ENCODE measurements at regions not wholly inside any gene's neighbourhood (a gene's known extent, or its start where the extent isn't known, plus 50 kb on each side); places are given as distances from the start of the nearest gene placed in this dataset.

- H3K27me3 ChIP-seq (ENCODE audit: insufficient read depth, low read length), result no peaks in the 10 kb centered on the region
- Mint-ChIP-seq H3K4me3 (ENCODE audit: unreplicated experiment) (no peak overlapping the region), H3K9me3 (ENCODE audit: unreplicated experiment) (no peaks in the 10 kb centered on the region), H3K27me3 (ENCODE audit: low read depth, unreplicated experiment) (peaks cover 31% of the 10 kb centered on the region), H3K4me1 (ENCODE audit: low read depth, unreplicated experiment) (no peaks in the 10 kb centered on the region), H3K27ac (ENCODE audit: unreplicated experiment) (no peak overlapping the region), H3K36me3 (ENCODE audit: low read depth, unreplicated experiment) (no peaks in the 10 kb centered on the region)
- H4K20me1 ChIP-seq (ENCODE audit: insufficient read depth, low read length), result no peaks in the 10 kb centered on the region
- TF ChIP-seq CTCF (IDR thresholded peaks at IDR 0.05; ENCODE audit: insufficient read depth, low read depth, low read length) (no peak), EZH2 (IDR thresholded peaks at IDR 0.05; ENCODE audit: insufficient read depth, low read length) (no peak)
- DNase-seq (ENCODE audit: low read depth), result no peak
- no peak for FAIRE-seq
- H3K79me2 ChIP-seq (ENCODE audit: insufficient read depth, low read length), result no peaks in the 10 kb centered on the region
- no peak overlapping the region for H3K9ac ChIP-seq (ENCODE audit: low read length)
- H3K27ac ChIP-seq (ENCODE audit: low read depth, low read length), result no peak overlapping the region
- no peak overlapping the region for H3K4me3 ChIP-seq (ENCODE audit: insufficient read depth, low read depth, low read length)
- peaks cover 9% of the 10 kb centered on the region for H3K9me3 ChIP-seq (ENCODE audit: insufficient read depth, low read depth, low read length)
- no peaks in the 10 kb centered on the region for H3K36me3 ChIP-seq (ENCODE audit: insufficient read depth, low read length)
- H3K4me1 ChIP-seq (ENCODE audit: insufficient read depth, low read length), result no peaks in the 10 kb centered on the region
- no peak overlapping the region for H3K4me2 ChIP-seq (ENCODE audit: low read length)
- no peak overlapping the region for H2AFZ ChIP-seq (ENCODE audit: low read depth, low read length)
Observed at GRCh38 chr19:29320086-29320485, 107.1 kb upstream of the UQCRFS1 start.

GRCh38 chr19:29320618-29321017 is 107.7 kb upstream of the UQCRFS1 start:
- Histone ChIP-seq H3K27ac (ENCODE audit: low read depth, low read length) (no peak overlapping the region), H3K4me3 (ENCODE audit: insufficient read depth, low read depth, low read length) (no peak overlapping the region), H3K36me3 (ENCODE audit: insufficient read depth, low read length) (no peaks in the 10 kb centered on the region), H3K79me2 (ENCODE audit: insufficient read depth, low read length) (no peaks in the 10 kb centered on the region), H3K9ac (ENCODE audit: low read length) (no peak overlapping the region), H3K4me1 (ENCODE audit: insufficient read depth, low read length) (no peaks in the 10 kb centered on the region), H3K4me2 (ENCODE audit: low read length) (no peak overlapping the region), H3K9me3 (ENCODE audit: insufficient read depth, low read depth, low read length) (peaks cover 8% of the 10 kb centered on the region), H2AFZ (ENCODE audit: low read depth, low read length) (no peak overlapping the region), H4K20me1 (ENCODE audit: insufficient read depth, low read length) (no peaks in the 10 kb centered on the region), H3K27me3 (ENCODE audit: insufficient read depth, low read length) (no peaks in the 10 kb centered on the region)
- Mint-ChIP-seq H3K27me3 (ENCODE audit: low read depth, unreplicated experiment) (peaks cover 31% of the 10 kb centered on the region), H3K27ac (ENCODE audit: unreplicated experiment) (no peak overlapping the region), H3K9me3 (ENCODE audit: unreplicated experiment) (no peaks in the 10 kb centered on the region), H3K36me3 (ENCODE audit: low read depth, unreplicated experiment) (no peaks in the 10 kb centered on the region), H3K4me3 (ENCODE audit: unreplicated experiment) (no peak overlapping the region), H3K4me1 (ENCODE audit: low read depth, unreplicated experiment) (peaks cover under 1% of the 10 kb centered on the region)
- no peak for TF ChIP-seq CTCF (IDR thresholded peaks at IDR 0.05; ENCODE audit: insufficient read depth, low read depth, low read length)
- TF ChIP-seq EZH2 (IDR thresholded peaks at IDR 0.05; ENCODE audit: insufficient read depth, low read length), result no peak
- DNase-seq (ENCODE audit: low read depth), result no peak
- FAIRE-seq, result no peak

GRCh38 chr19:29321116-29321515 is 108.2 kb upstream of the UQCRFS1 start:
- no peak overlapping the region for H3K27ac ChIP-seq (ENCODE audit: low read depth, low read length)
- H3K4me3 Mint-ChIP-seq (ENCODE audit: unreplicated experiment), result no peak overlapping the region
- no peaks in the 10 kb centered on the region for H3K36me3 ChIP-seq (ENCODE audit: insufficient read depth, low read length)
- no peaks in the 10 kb centered on the region for H3K79me2 ChIP-seq (ENCODE audit: insufficient read depth, low read length)
- no peak overlapping the region for H3K9ac ChIP-seq (ENCODE audit: low read length)
- no peaks in the 10 kb centered on the region for H3K27me3 ChIP-seq (ENCODE audit: insufficient read depth, low read length)
- FAIRE-seq (no peak), DNase-seq (ENCODE audit: low read depth) (no peak)
- no peak overlapping the region for H3K4me3 ChIP-seq (ENCODE audit: insufficient read depth, low read depth, low read length)
- H4K20me1 ChIP-seq (ENCODE audit: insufficient read depth, low read length), result no peaks in the 10 kb centered on the region
- no peak for TF ChIP-seq EZH2 (IDR thresholded peaks at IDR 0.05; ENCODE audit: insufficient read depth, low read length)
- no peak for TF ChIP-seq CTCF (IDR thresholded peaks at IDR 0.05; ENCODE audit: insufficient read depth, low read depth, low read length)
- peaks cover 30% of the 10 kb centered on the region for H3K27me3 Mint-ChIP-seq (ENCODE audit: low read depth, unreplicated experiment)
- no peak overlapping the region for H3K27ac Mint-ChIP-seq (ENCODE audit: unreplicated experiment)
- H3K4me1 Mint-ChIP-seq (ENCODE audit: low read depth, unreplicated experiment), result peaks cover 6% of the 10 kb centered on the region
- no peaks in the 10 kb centered on the region for H3K36me3 Mint-ChIP-seq (ENCODE audit: low read depth, unreplicated experiment)
- H3K9me3 Mint-ChIP-seq (ENCODE audit: unreplicated experiment), result no peaks in the 10 kb centered on the region
- H3K9me3 ChIP-seq (ENCODE audit: insufficient read depth, low read depth, low read length), result peaks cover 4% of the 10 kb centered on the region
- no peak overlapping the region for H2AFZ ChIP-seq (ENCODE audit: low read depth, low read length)
- H3K4me2 ChIP-seq (ENCODE audit: low read length), result no peak overlapping the region
- H3K4me1 ChIP-seq (ENCODE audit: insufficient read depth, low read length), result no peaks in the 10 kb centered on the region

All from astrocyte (in vitro differentiated cells and primary cell).